H9 (cell line): ENCODE measurements at regions not wholly inside any gene's neighbourhood (a gene's known extent, or its start where the extent isn't known, plus 50 kb on each side); places are given as distances from the start of the nearest gene placed in this dataset.

Experiments used
- DNase-seq: peaks from one replicate; pipeline ENCODE4 v3.0.0-alpha.2; 2017
- H2AFZ ChIP-seq: one replicate; pipeline ENCODE4 v1.6.1; 2013; ENCODE audit warnings: mild to moderate bottlenecking, low read length, control low read depth, moderate library complexity
- H2AK5ac ChIP-seq: 2 replicates; pipeline ENCODE4 v1.6.1; 2013; ENCODE audit warnings: low read length, control low read depth, mixed read lengths; ENCODE audit not compliant: insufficient read length
- H2BK120ac ChIP-seq: one replicate; pipeline ENCODE4 v1.6.1; 2013; ENCODE audit warnings: low read depth, mild to moderate bottlenecking, low read length, control low read depth, inconsistent platforms; ENCODE audit not compliant: poor library complexity, severe bottlenecking
- H2BK12ac ChIP-seq: 2 replicates; pipeline ENCODE4 v1.6.1; 2013; ENCODE audit warnings: low read length, control low read depth, mixed read lengths, low read depth; ENCODE audit not compliant: insufficient read length
- H2BK15ac ChIP-seq: 2 replicates; pipeline ENCODE4 v1.6.1; 2013; ENCODE audit warnings: low read depth, low read length, control low read depth
- H2BK20ac ChIP-seq: one replicate; pipeline ENCODE4 v1.6.1; 2013; ENCODE audit warnings: low read depth, mild to moderate bottlenecking, low read length, control low read depth, inconsistent platforms; ENCODE audit not compliant: poor library complexity, severe bottlenecking
- H2BK5ac ChIP-seq: 2 replicates; pipeline ENCODE4 v1.6.1; 2013; ENCODE audit warnings: low read length, control low read depth, mixed read lengths; ENCODE audit not compliant: insufficient read length
- H3K14ac ChIP-seq: 2 replicates; pipeline ENCODE4 v1.6.1; 2013; ENCODE audit warnings: low read length, control low read depth; ENCODE audit not compliant: insufficient read depth
- H3K18ac ChIP-seq: 2 replicates; pipeline ENCODE4 v1.6.1; 2013; ENCODE audit warnings: low read depth, mild to moderate bottlenecking, mixed read lengths, low read length, control low read depth; ENCODE audit not compliant: insufficient read length
- H3K23ac ChIP-seq: 2 replicates; pipeline ENCODE4 v1.6.1; 2013; ENCODE audit warnings: low read length, control low read depth, mixed read lengths, low read depth; ENCODE audit not compliant: insufficient read length
- H3K23me2 ChIP-seq: 2 replicates; pipeline ENCODE4 v1.6.1; 2013; ENCODE audit warnings: low read depth, mild to moderate bottlenecking, mixed read lengths, low read length, control low read depth; ENCODE audit not compliant: insufficient read length, poor library complexity, severe bottlenecking
- H3K27ac ChIP-seq: 2 replicates; pipeline ENCODE4 v1.5.1; 2013; ENCODE audit warnings: low read length, control low read depth, mixed read lengths, low read depth; ENCODE audit not compliant: insufficient read length
- H3K27me3 ChIP-seq: 2 replicates; pipeline ENCODE4 v1.6.1; 2013; ENCODE audit warnings: low read length, control low read depth, inconsistent platforms; ENCODE audit not compliant: insufficient read depth
- H3K4ac ChIP-seq: 2 replicates; pipeline ENCODE4 v1.6.1; 2013; ENCODE audit warnings: low read depth, mild to moderate bottlenecking, control low read depth, inconsistent platforms, low read length, moderate library complexity
- H3K4me1 ChIP-seq: 2 replicates; pipeline ENCODE4 v1.6.1; 2013; ENCODE audit warnings: low read length, control low read depth, inconsistent platforms; ENCODE audit not compliant: insufficient read depth
- H3K4me2 ChIP-seq: 2 replicates; pipeline ENCODE4 v1.6.1; 2013; ENCODE audit warnings: low read length, control low read depth, mixed read lengths; ENCODE audit not compliant: insufficient read length, insufficient read depth
- H3K56ac ChIP-seq: 2 replicates; pipeline ENCODE4 v1.6.1; 2013; ENCODE audit warnings: low read depth, mild to moderate bottlenecking, mixed read lengths, low read length, control low read depth; ENCODE audit not compliant: insufficient read length
- H3K79me1 ChIP-seq: 2 replicates; pipeline ENCODE4 v1.6.1; 2013; ENCODE audit warnings: low read depth, mild to moderate bottlenecking, moderate library complexity, low read length, control low read depth, inconsistent platforms; ENCODE audit not compliant: insufficient read depth, poor library complexity, severe bottlenecking
- H3K79me2 ChIP-seq: 2 replicates; pipeline ENCODE4 v1.6.1; 2013; ENCODE audit warnings: low read length, control low read depth, inconsistent platforms; ENCODE audit not compliant: insufficient read depth
- H3K9ac ChIP-seq: 2 replicates; pipeline ENCODE4 v1.6.1; 2013; ENCODE audit warnings: low read length, control low read depth, mixed read lengths; ENCODE audit not compliant: insufficient read length; ENCODE audit errors: extremely low read depth
- H3K9me3 ChIP-seq: one replicate; pipeline ENCODE4 v1.6.1; 2013; ENCODE audit warnings: low read depth, low read length, inconsistent platforms; ENCODE audit not compliant: control insufficient read depth
- H3T11ph ChIP-seq: one replicate; pipeline ENCODE4 v1.6.1; 2013; ENCODE audit warnings: mild to moderate bottlenecking, low read length, control low read depth, inconsistent platforms
- H4K20me1 ChIP-seq: one replicate; pipeline ENCODE4 v1.6.1; 2013; ENCODE audit not compliant: control insufficient read depth, insufficient read length, insufficient read depth
- H4K5ac ChIP-seq: 2 replicates; pipeline ENCODE4 v1.6.1; 2013; ENCODE audit warnings: low read depth, mild to moderate bottlenecking, mixed read lengths, low read length, control low read depth; ENCODE audit not compliant: insufficient read length
- H4K8ac ChIP-seq: replicated peaks from 2 replicates; pipeline ENCODE4 v1.6.1; 2013; ENCODE audit warnings: low read length, control low read depth, mixed read lengths, low read depth; ENCODE audit not compliant: insufficient read length
- H4K91ac ChIP-seq: 2 replicates; pipeline ENCODE4 v1.6.1; 2013; ENCODE audit warnings: low read depth, mild to moderate bottlenecking, moderate library complexity, mixed read lengths, low read length, control low read depth; ENCODE audit not compliant: insufficient read length
- H3K27ac Mint-ChIP-seq, 3 experiments: 2 replicates in 2 of 3; 3 replicates in 1 of 3; pipeline ENCODE4 v1.8.0; 2020 to 2021; ENCODE audit warnings: mixed read lengths in 3 of 3, mild to moderate bottlenecking in 1 of 3, moderate library complexity in 1 of 3
- H3K27me3 Mint-ChIP-seq: 2 replicates; pipeline ENCODE4 v1.8.0; 2021; ENCODE audit warnings: low read depth, mild to moderate bottlenecking, moderate library complexity, mixed read lengths
- H3K36me3 Mint-ChIP-seq, 3 experiments: 2 replicates in 2 of 3; 3 replicates in 1 of 3; pipeline ENCODE4 v1.8.0; 2020 to 2021; ENCODE audit warnings: low read depth in 3 of 3, mixed read lengths in 3 of 3; ENCODE audit not compliant: insufficient read depth in 1 of 3
- H3K4me1 Mint-ChIP-seq, 2 experiments: 2 replicates each; pipeline ENCODE4 v1.8.0; 2020; ENCODE audit warnings: mixed read lengths in 2 of 2
- H3K4me3 Mint-ChIP-seq, 2 experiments: 2 replicates in 1 of 2; 3 replicates in 1 of 2; pipeline ENCODE4 v1.8.0; 2020 to 2021; ENCODE audit warnings: mild to moderate bottlenecking in 2 of 2, mixed read lengths in 2 of 2, moderate library complexity in 1 of 2
- H3K9me3 Mint-ChIP-seq, 2 experiments: 2 replicates in 1 of 2; 3 replicates in 1 of 2; pipeline ENCODE4 v1.8.0; 2020; ENCODE audit warnings: mild to moderate bottlenecking in 2 of 2, mixed read lengths in 2 of 2, moderate library complexity in 1 of 2
- CTCF ChIP-seq: fragments of 200-600 bp; sonication (generic); conservative IDR thresholded peaks from 3 replicates; pipeline ENCODE4 v1.8.0; 2021; ENCODE audit warnings: antibody characterized with exemption, mild to moderate bottlenecking
- WGBS: extraction: QIAGEN DNeasy Blood & Tissue Kit; methylation state at CpG from one replicate; pipeline ENCODE4 v1.1.7; 2013; ENCODE audit warnings: missing lambda C conversion rate, low lambda C conversion rate, mixed read lengths; ENCODE audit not compliant: insufficient read length; ENCODE audit errors: extremely low coverage; 5-methylcytosine and 5-hydroxymethylcytosine counted together

- H3K4me1 ChIP-seq, result no peaks in the 10 kb centered on the region
Measured at GRCh38 chr6:11462742-11463397, 74.7 kb upstream of the TMEM170B start.

More at GRCh38 chr6:11462742-11463397, 74.7 kb upstream of the TMEM170B start:
- no peak overlapping the region for H3K4ac ChIP-seq
- no peaks in the 10 kb centered on the region for H3K9me3 Mint-ChIP-seq
- no peak overlapping the region for H4K5ac ChIP-seq
- no peaks in the 10 kb centered on the region for H3K36me3 Mint-ChIP-seq
- no peak overlapping the region for H4K91ac ChIP-seq
- no peak overlapping the region for H4K8ac ChIP-seq
- no peak overlapping the region for H3K56ac ChIP-seq
- H3K79me2 ChIP-seq, result no peaks in the 10 kb centered on the region
- no peaks in the 10 kb centered on the region for H4K20me1 ChIP-seq
- H3K23me2 ChIP-seq, result no peaks in the 10 kb centered on the region
- no peak overlapping the region for H3K4me3 Mint-ChIP-seq
- no peak overlapping the region for H3K27ac ChIP-seq
- H3K9ac ChIP-seq, result no peak overlapping the region
- H2BK15ac ChIP-seq, result no peak overlapping the region
- no peak overlapping the region for H3K4me2 ChIP-seq
- H3K9me3 ChIP-seq, result no peaks in the 10 kb centered on the region
- no peak overlapping the region for H2BK12ac ChIP-seq
- WGBS, result no CpG with 5 or more reads among the region's 11 CpGs
- no peak overlapping the region for H3K27ac Mint-ChIP-seq
- no peak overlapping the region for H3K18ac ChIP-seq
- no peak for DNase-seq
- no peaks in the 10 kb centered on the region for H3K79me1 ChIP-seq
- no peaks in the 10 kb centered on the region for H3K4me1 Mint-ChIP-seq
- H3K23ac ChIP-seq, result no peak overlapping the region
- no peak overlapping the region for H2BK20ac ChIP-seq
- TF ChIP-seq CTCF, result no peak
- no peak overlapping the region for H2AK5ac ChIP-seq
- no peak overlapping the region for H2BK120ac ChIP-seq
- no peak overlapping the region for H2BK5ac ChIP-seq
- no peak overlapping the region for H3T11ph ChIP-seq
- no peaks in the 10 kb centered on the region for H3K27me3 ChIP-seq
- no peaks in the 10 kb centered on the region for H3K27me3 Mint-ChIP-seq
- no peak overlapping the region for H2AFZ ChIP-seq
- H3K14ac ChIP-seq, result no peak overlapping the region
